ENCODE measurements at regions not wholly inside any gene's neighbourhood (a gene's known extent, or its start where the extent isn't known, plus 50 kb on each side); places are given as distances from the start of the nearest gene placed in this dataset.

DNA sequence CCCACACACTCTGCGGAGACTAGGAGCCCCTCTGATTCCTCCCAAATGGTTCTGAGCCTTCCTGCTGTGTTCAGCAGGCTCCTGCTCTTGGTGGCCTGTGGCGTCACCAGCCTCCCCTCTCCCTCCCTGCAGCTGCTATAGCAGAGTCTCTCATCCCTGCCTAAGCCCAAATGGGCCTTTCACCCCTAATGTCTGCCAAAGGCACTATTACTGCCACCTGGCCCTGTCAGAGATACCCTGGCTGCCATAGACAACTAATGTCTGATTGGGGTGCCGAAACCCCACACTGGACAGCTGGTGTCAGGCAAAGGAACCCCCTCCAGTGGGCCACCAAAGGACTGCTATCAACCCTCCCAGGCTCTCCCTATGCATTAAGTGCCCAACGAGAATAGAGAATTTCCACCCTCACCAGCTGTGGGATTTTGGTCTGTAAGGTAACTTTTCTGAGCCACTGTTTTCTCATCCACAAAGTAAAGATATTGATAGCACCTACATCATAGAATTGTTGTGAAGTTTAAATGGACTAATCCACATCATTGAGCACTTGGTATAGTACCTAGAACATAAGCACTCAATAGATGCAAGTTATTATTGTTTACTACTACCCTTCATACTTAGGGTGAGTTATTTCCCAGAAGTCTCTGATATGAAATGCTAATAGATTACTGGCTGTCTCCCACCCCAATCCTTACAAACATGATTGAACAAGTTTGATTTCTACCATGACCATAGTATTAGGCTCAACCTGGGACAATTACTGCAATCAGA, 421.3 kb downstream of the MID1IP1 start:
- Mint-ChIP-seq H3K4me3 (no peak overlapping the region), H3K36me3 (ENCODE audit: low read depth) (peaks cover 3% of the 10 kb centered on the region), H3K27ac (no peak overlapping the region), H3K27me3 (no peaks in the 10 kb centered on the region), H3K9me3 (no peaks in the 10 kb centered on the region), H3K4me1 (no peaks in the 10 kb centered on the region)
- ATAC-seq (ENCODE audit: low read depth) (no peak), DNase-seq (no peak)
- intact Hi-C loops (cut with micrococcal nuclease): no loop called here
- TF ChIP-seq, protein P1, sequence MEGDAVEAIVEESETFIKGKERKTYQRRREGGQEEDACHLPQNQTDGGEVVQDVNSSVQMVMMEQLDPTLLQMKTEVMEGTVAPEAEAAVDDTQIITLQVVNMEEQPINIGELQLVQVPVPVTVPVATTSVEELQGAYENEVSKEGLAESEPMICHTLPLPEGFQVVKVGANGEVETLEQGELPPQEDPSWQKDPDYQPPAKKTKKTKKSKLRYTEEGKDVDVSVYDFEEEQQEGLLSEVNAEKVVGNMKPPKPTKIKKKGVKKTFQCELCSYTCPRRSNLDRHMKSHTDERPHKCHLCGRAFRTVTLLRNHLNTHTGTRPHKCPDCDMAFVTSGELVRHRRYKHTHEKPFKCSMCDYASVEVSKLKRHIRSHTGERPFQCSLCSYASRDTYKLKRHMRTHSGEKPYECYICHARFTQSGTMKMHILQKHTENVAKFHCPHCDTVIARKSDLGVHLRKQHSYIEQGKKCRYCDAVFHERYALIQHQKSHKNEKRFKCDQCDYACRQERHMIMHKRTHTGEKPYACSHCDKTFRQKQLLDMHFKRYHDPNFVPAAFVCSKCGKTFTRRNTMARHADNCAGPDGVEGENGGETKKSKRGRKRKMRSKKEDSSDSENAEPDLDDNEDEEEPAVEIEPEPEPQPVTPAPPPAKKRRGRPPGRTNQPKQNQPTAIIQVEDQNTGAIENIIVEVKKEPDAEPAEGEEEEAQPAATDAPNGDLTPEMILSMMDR (IDR thresholded peaks at IDR 0.05): no peak
- POLR2A ChIA-PET: no interaction called here
- CTCF ChIA-PET: no interaction called here

- intact Hi-C loops (cut with micrococcal nuclease): no loop called here
- CTCF ChIA-PET: no interaction called here
- POLR2A ChIA-PET: no interaction called here
- Mint-ChIP-seq H3K9me3 (no peaks in the 10 kb centered on the region), H3K27me3 (no peaks in the 10 kb centered on the region), H3K4me1 (no peaks in the 10 kb centered on the region), H3K36me3 (ENCODE audit: low read depth) (peaks cover 3% of the 10 kb centered on the region), H3K4me3 (no peak overlapping the region), H3K27ac (no peak overlapping the region)
- TF ChIP-seq, protein P1 (IDR thresholded peaks at IDR 0.05): no peak
- DNase-seq: no peak
- no peak for ATAC-seq (ENCODE audit: low read depth)
These were observed 425.0 kb downstream of the MID1IP1 start for GRCh38 chrX:39226251-39226650.

- ATAC-seq (ENCODE audit: low read depth): no peak
- H3K9me3 Mint-ChIP-seq: no peaks in the 10 kb centered on the region
- intact Hi-C loops (cut with micrococcal nuclease): no loop called here
These were observed 426.1 kb downstream of the MID1IP1 start for GRCh38 chrX:39227371-39227770.

GRCh38 chrX:39238006-39238405, 436.7 kb downstream of the MID1IP1 start:
- H3K4me3 Mint-ChIP-seq: no peak overlapping the region
- TF ChIP-seq, protein P1 (IDR thresholded peaks at IDR 0.05): no peak
- intact Hi-C loops (cut with micrococcal nuclease): no loop called here
- no peak for DNase-seq
- H3K4me1 Mint-ChIP-seq: peaks cover 7% of the 10 kb centered on the region
- ChIA-PET CTCF (no interaction called here), POLR2A (no interaction called here)
- peaks cover 2% of the 10 kb centered on the region for H3K27me3 Mint-ChIP-seq
- ATAC-seq (ENCODE audit: low read depth): no peak
- no peaks in the 10 kb centered on the region for H3K9me3 Mint-ChIP-seq
- no peaks in the 10 kb centered on the region for H3K36me3 Mint-ChIP-seq (ENCODE audit: low read depth)
- H3K27ac Mint-ChIP-seq: no peak overlapping the region

More at GRCh38 chrX:39227371-39227770, 426.1 kb downstream of the MID1IP1 start:
- ChIA-PET POLR2A (no interaction called here), CTCF (interaction anchor here (1.0 kb wide), 1 partner anchor 78 kb away, joined by 3 read pairs; no protein-coding TSS in a partner anchor)
- Mint-ChIP-seq H3K4me3 (no peak overlapping the region), H3K4me1 (no peaks in the 10 kb centered on the region), H3K27ac (no peak overlapping the region), H3K27me3 (no peaks in the 10 kb centered on the region), H3K36me3 (ENCODE audit: low read depth) (peaks cover 3% of the 10 kb centered on the region)
- no peak for DNase-seq
- TF ChIP-seq, protein P1 (IDR thresholded peaks at IDR 0.05): no peak

GRCh38 chrX:39242187-39242586, 440.9 kb downstream of the MID1IP1 start:
- peaks cover 2% of the 10 kb centered on the region for H3K27me3 Mint-ChIP-seq

More at GRCh38 chrX:39242187-39242586, 440.9 kb downstream of the MID1IP1 start:
- CTCF ChIA-PET: interaction anchor here (0.5 to 1.8 kb wide), 6 partner anchors 40 to 488 kb away, joined by 3 to 7 read pairs (median 4); no protein-coding TSS in a partner anchor
- Mint-ChIP-seq H3K4me1 (peaks cover 7% of the 10 kb centered on the region), H3K9me3 (no peaks in the 10 kb centered on the region), H3K27ac (no peak overlapping the region), H3K4me3 (no peak overlapping the region), H3K36me3 (ENCODE audit: low read depth) (no peaks in the 10 kb centered on the region)
- no peak for ATAC-seq (ENCODE audit: low read depth)
- DNase-seq: no peak
- POLR2A ChIA-PET: no interaction called here
- TF ChIP-seq, protein P1 (IDR thresholded peaks at IDR 0.05): no peak
- intact Hi-C loops (cut with micrococcal nuclease): loop anchor here (1.0 to 5.0 kb wide), 5 partner anchors 95 to 488 kb away; no protein-coding TSS in a partner anchor
